Trophoblast cell (in vitro differentiated cells and primary cell): ENCODE measurements at regions not wholly inside any gene's neighbourhood (a gene's known extent, or its start where the extent isn't known, plus 50 kb on each side); places are given as distances from the start of the nearest gene placed in this dataset.

Experiments used
- DNase-seq, 2 donors: peaks; one replicate each; pipeline ENCODE4 v3.0.0-alpha.2; 2016
- H2AFZ ChIP-seq: 2 replicates; pipeline ENCODE4 v1.6.1; 2013; ENCODE audit warnings: low read length, moderate library complexity, mild to moderate bottlenecking; ENCODE audit not compliant: insufficient read depth, poor library complexity
- H2AK5ac ChIP-seq: 2 replicates; pipeline ENCODE4 v1.6.1; 2013; ENCODE audit warnings: mild to moderate bottlenecking, low read length
- H2BK120ac ChIP-seq: 2 replicates; pipeline ENCODE4 v1.6.1; 2013; ENCODE audit warnings: low read length, mild to moderate bottlenecking, moderate library complexity; ENCODE audit not compliant: insufficient read depth, poor library complexity
- H2BK12ac ChIP-seq: 2 replicates; pipeline ENCODE4 v1.6.1; 2013; ENCODE audit warnings: mild to moderate bottlenecking, low read length, moderate library complexity
- H2BK5ac ChIP-seq: 2 replicates; pipeline ENCODE4 v1.6.1; 2013; ENCODE audit warnings: low read length, low read depth, moderate library complexity, mild to moderate bottlenecking; ENCODE audit not compliant: poor library complexity
- H3K14ac ChIP-seq: 2 replicates; pipeline ENCODE4 v1.6.1; 2013; ENCODE audit warnings: mild to moderate bottlenecking, low read length
- H3K18ac ChIP-seq: 2 replicates; pipeline ENCODE4 v1.6.1; 2013; ENCODE audit warnings: mild to moderate bottlenecking, low read length
- H3K23ac ChIP-seq: 2 replicates; pipeline ENCODE4 v1.6.1; 2013; ENCODE audit warnings: low read length
- H3K27ac ChIP-seq: 2 replicates; pipeline ENCODE4 v1.5.1; 2013; ENCODE audit warnings: low read depth, mild to moderate bottlenecking, inconsistent platforms, low read length, moderate library complexity
- H3K27me3 ChIP-seq: 2 replicates; pipeline ENCODE4 v1.6.1; 2013; ENCODE audit warnings: inconsistent platforms, mild to moderate bottlenecking, low read length, moderate library complexity; ENCODE audit not compliant: insufficient read depth
- H3K36me3 ChIP-seq, 2 experiments: 1 replicate in 1 of 2; 2 replicates in 1 of 2; pipeline ENCODE4 v1.6.1; 2013; ENCODE audit warnings: low read length in 2 of 2, mild to moderate bottlenecking in 2 of 2, moderate library complexity in 1 of 2; ENCODE audit not compliant: insufficient read depth in 2 of 2, control insufficient read depth in 1 of 2
- H3K4ac ChIP-seq: 2 replicates; pipeline ENCODE4 v1.6.1; 2013; ENCODE audit warnings: low read depth, mild to moderate bottlenecking, low read length, moderate library complexity
- H3K4me1 ChIP-seq, 2 experiments: 1 replicate in 1 of 2; 2 replicates in 1 of 2; pipeline ENCODE4 v1.6.1; 2013; ENCODE audit warnings: low read length in 2 of 2, mild to moderate bottlenecking in 2 of 2, moderate library complexity in 1 of 2; ENCODE audit not compliant: insufficient read depth in 2 of 2, control insufficient read depth in 1 of 2
- H3K4me2 ChIP-seq: 2 replicates; pipeline ENCODE4 v1.6.1; 2013; ENCODE audit warnings: inconsistent platforms, mild to moderate bottlenecking, low read length, moderate library complexity
- H3K4me3 ChIP-seq: 2 replicates; pipeline ENCODE4 v1.5.1; 2013; ENCODE audit warnings: mild to moderate bottlenecking, low read depth, low read length, inconsistent platforms
- H3K79me1 ChIP-seq: one replicate; pipeline ENCODE4 v1.6.1; 2013; ENCODE audit warnings: low read length
- H3K79me2 ChIP-seq: 2 replicates; pipeline ENCODE4 v1.6.1; 2013; ENCODE audit warnings: low read length, mild to moderate bottlenecking; ENCODE audit not compliant: control insufficient read depth, insufficient read depth, poor library complexity
- H3K9ac ChIP-seq: 2 replicates; pipeline ENCODE4 v1.6.1; 2013; ENCODE audit warnings: mild to moderate bottlenecking, low read length
- H3K9me3 ChIP-seq: 2 replicates; pipeline ENCODE4 v1.6.1; 2013; ENCODE audit warnings: low read depth, mild to moderate bottlenecking, control low read depth, inconsistent platforms, low read length; ENCODE audit not compliant: insufficient read depth
- H4K12ac ChIP-seq: 2 replicates; pipeline ENCODE4 v1.6.1; 2013; ENCODE audit warnings: low read depth, mild to moderate bottlenecking, low read length, moderate library complexity
- H4K8ac ChIP-seq: 2 replicates; pipeline ENCODE4 v1.6.1; 2013; ENCODE audit warnings: low read depth, mild to moderate bottlenecking, low read length, moderate library complexity
- H4K91ac ChIP-seq: one replicate; pipeline ENCODE4 v1.6.1; 2013; ENCODE audit warnings: low read depth, mild to moderate bottlenecking, low read length, moderate library complexity
- WGBS: extraction: QIAGEN DNeasy Blood & Tissue Kit; methylation state at CpG from one replicate; pipeline ENCODE4 v1.1.7; 2013; ENCODE audit warnings: missing lambda C conversion rate; ENCODE audit not compliant: insufficient read length, insufficient coverage; ENCODE audit errors: extremely low coverage; 5-methylcytosine and 5-hydroxymethylcytosine counted together

GRCh38 chr6:159525445-159526025 is 167.5 kb downstream of the SOD2 start:
- H4K91ac ChIP-seq = no peak overlapping the region
- DNase-seq = no peak
- no peak overlapping the region for H3K4ac ChIP-seq

GRCh38 chr6:159522877-159523547 is 170.0 kb downstream of the SOD2 start:
- H3K4me1 ChIP-seq = no peaks in the 10 kb centered on the region
- H3K4ac ChIP-seq = no peak overlapping the region
- no peaks in the 10 kb centered on the region for H3K79me1 ChIP-seq
- H3K27me3 ChIP-seq = no peaks in the 10 kb centered on the region
- H3K9me3 ChIP-seq = no peaks in the 10 kb centered on the region
- H2BK12ac ChIP-seq = no peak overlapping the region
- no peak overlapping the region for H3K4me3 ChIP-seq
- H4K91ac ChIP-seq = no peak overlapping the region
- no peaks in the 10 kb centered on the region for H3K36me3 ChIP-seq
- no peak overlapping the region for H4K8ac ChIP-seq
- H3K27ac ChIP-seq = no peak overlapping the region
- no peak overlapping the region for H3K18ac ChIP-seq
- no peak overlapping the region for H3K9ac ChIP-seq
- H3K4me2 ChIP-seq = no peak overlapping the region
- no peak overlapping the region for H4K12ac ChIP-seq
- no peak overlapping the region for H3K14ac ChIP-seq
- DNase-seq = no peak
- no peak overlapping the region for H2AFZ ChIP-seq
- H2BK120ac ChIP-seq = no peak overlapping the region
- no peaks in the 10 kb centered on the region for H3K79me2 ChIP-seq
- no peak overlapping the region for H2AK5ac ChIP-seq
- no peak overlapping the region for H2BK5ac ChIP-seq
- no peak overlapping the region for H3K23ac ChIP-seq
- no CpG with 5 or more reads among the region's 4 CpGs for WGBS

More at GRCh38 chr6:159525445-159526025, 167.5 kb downstream of the SOD2 start:
- H3K9ac ChIP-seq = no peak overlapping the region
- H3K23ac ChIP-seq = no peak overlapping the region
- H3K79me1 ChIP-seq = no peaks in the 10 kb centered on the region
- no peak overlapping the region for H2BK120ac ChIP-seq
- no peaks in the 10 kb centered on the region for H3K27me3 ChIP-seq
- H2BK12ac ChIP-seq = no peak overlapping the region
- no peaks in the 10 kb centered on the region for H3K79me2 ChIP-seq
- no CpG with 5 or more reads among the region's 9 CpGs for WGBS
- H4K8ac ChIP-seq = no peak overlapping the region
- no peaks in the 10 kb centered on the region for H3K4me1 ChIP-seq
- H3K27ac ChIP-seq = no peak overlapping the region
- H2AFZ ChIP-seq = no peak overlapping the region
- H3K9me3 ChIP-seq = peaks cover 1% of the 10 kb centered on the region
- no peak overlapping the region for H3K18ac ChIP-seq
- H4K12ac ChIP-seq = no peak overlapping the region
- no peaks in the 10 kb centered on the region for H3K36me3 ChIP-seq
- no peak overlapping the region for H3K14ac ChIP-seq
- H2AK5ac ChIP-seq = no peak overlapping the region
- H3K4me3 ChIP-seq = no peak overlapping the region
- no peak overlapping the region for H2BK5ac ChIP-seq
- no peak overlapping the region for H3K4me2 ChIP-seq

GRCh38 chr6:159521962-159522361 is 171.1 kb downstream of the SOD2 start:
- Histone ChIP-seq H4K8ac (no peak overlapping the region), H3K36me3 (no peaks in the 10 kb centered on the region), H2BK120ac (no peak overlapping the region), H2AFZ (no peak overlapping the region), H2BK12ac (no peak overlapping the region), H3K18ac (no peak overlapping the region), H3K79me1 (no peaks in the 10 kb centered on the region), H3K23ac (no peak overlapping the region), H3K9me3 (no peaks in the 10 kb centered on the region), H4K91ac (no peak overlapping the region), H3K4me1 (no peaks in the 10 kb centered on the region), H3K9ac (no peak overlapping the region), H3K4me3 (no peak overlapping the region), H3K4ac (no peak overlapping the region), H4K12ac (no peak overlapping the region), H3K27ac (no peak overlapping the region), H3K4me2 (no peak overlapping the region), H2BK5ac (no peak overlapping the region), H3K79me2 (no peaks in the 10 kb centered on the region), H2AK5ac (no peak overlapping the region), H3K27me3 (no peaks in the 10 kb centered on the region), H3K14ac (no peak overlapping the region)
- no peak for DNase-seq

GRCh38 chr6:159520002-159520401 is 173.0 kb downstream of the SOD2 start:
- Histone ChIP-seq H3K4ac (no peak overlapping the region), H3K14ac (no peak overlapping the region), H3K27ac (no peak overlapping the region), H4K8ac (no peak overlapping the region), H3K79me2 (no peaks in the 10 kb centered on the region), H2AK5ac (no peak overlapping the region), H3K36me3 (no peaks in the 10 kb centered on the region), H4K12ac (no peak overlapping the region), H3K9me3 (no peaks in the 10 kb centered on the region), H3K4me1 (no peaks in the 10 kb centered on the region), H3K23ac (no peak overlapping the region), H2AFZ (no peak overlapping the region), H2BK5ac (no peak overlapping the region), H2BK120ac (no peak overlapping the region), H4K91ac (no peak overlapping the region), H3K18ac (no peak overlapping the region), H3K9ac (no peak overlapping the region), H3K27me3 (no peaks in the 10 kb centered on the region), H3K4me3 (no peak overlapping the region), H2BK12ac (no peak overlapping the region), H3K4me2 (no peak overlapping the region), H3K79me1 (no peaks in the 10 kb centered on the region)
- DNase-seq = no peak
